ENCODE measurements at regions not wholly inside any gene's neighbourhood (a gene's known extent, or its start where the extent isn't known, plus 50 kb on each side); places are given as distances from the start of the nearest gene placed in this dataset.

GRCh38 chr1:30104551-30104950, 618.8 kb downstream of the MATN1 start:
- TF ChIP-seq POLR2A (IDR thresholded peaks at IDR 0.05; ENCODE audit: low read length) (no peak), CTCF (IDR thresholded peaks at IDR 0.05) (no peak), CHD2 (IDR thresholded peaks at IDR 0.05; ENCODE audit: low read length, partially characterized antibody) (no peak), MAX (IDR thresholded peaks at IDR 0.05) (no peak), USF2 (IDR thresholded peaks at IDR 0.05) (no peak), E2F6 (IDR thresholded peaks at IDR 0.05; ENCODE audit: borderline replicate concordance, low read depth) (no peak), RCOR1 (IDR thresholded peaks at IDR 0.05; ENCODE audit: low read depth, low read length) (no peak), EP300 (IDR thresholded peaks at IDR 0.05) (no peak), PBX3 (IDR thresholded peaks at IDR 0.05) (no peak), CEBPB (IDR thresholded peaks at IDR 0.05) (no peak)
